ENCODE measurements at regions not wholly inside any gene's neighbourhood (a gene's known extent, or its start where the extent isn't known, plus 50 kb on each side); places are given as distances from the start of the nearest gene placed in this dataset.
A peak's percentile ranks its signal among the peaks of the same experiment; 100 is the strongest.

DNA sequence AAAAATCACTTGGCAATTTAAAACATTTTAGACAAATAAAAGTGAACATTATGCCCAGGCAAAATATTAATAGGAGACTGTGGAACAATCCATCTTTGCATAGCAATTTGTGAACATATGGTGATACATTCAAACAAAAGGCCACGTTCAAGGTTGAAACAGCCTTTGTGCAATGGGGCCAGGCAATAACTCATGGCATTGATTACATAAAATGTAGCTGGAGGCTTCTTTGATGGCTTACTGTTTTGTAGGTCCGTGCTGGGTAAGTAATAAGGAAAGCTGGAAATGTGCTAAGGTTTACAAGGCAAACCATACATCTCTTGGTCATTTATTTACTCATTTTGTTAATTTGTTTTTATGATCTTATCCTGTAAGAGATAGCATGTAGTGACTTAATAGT is 651.8 kb downstream of the KCTD16 start:
- TF ChIP-seq, protein P1, sequence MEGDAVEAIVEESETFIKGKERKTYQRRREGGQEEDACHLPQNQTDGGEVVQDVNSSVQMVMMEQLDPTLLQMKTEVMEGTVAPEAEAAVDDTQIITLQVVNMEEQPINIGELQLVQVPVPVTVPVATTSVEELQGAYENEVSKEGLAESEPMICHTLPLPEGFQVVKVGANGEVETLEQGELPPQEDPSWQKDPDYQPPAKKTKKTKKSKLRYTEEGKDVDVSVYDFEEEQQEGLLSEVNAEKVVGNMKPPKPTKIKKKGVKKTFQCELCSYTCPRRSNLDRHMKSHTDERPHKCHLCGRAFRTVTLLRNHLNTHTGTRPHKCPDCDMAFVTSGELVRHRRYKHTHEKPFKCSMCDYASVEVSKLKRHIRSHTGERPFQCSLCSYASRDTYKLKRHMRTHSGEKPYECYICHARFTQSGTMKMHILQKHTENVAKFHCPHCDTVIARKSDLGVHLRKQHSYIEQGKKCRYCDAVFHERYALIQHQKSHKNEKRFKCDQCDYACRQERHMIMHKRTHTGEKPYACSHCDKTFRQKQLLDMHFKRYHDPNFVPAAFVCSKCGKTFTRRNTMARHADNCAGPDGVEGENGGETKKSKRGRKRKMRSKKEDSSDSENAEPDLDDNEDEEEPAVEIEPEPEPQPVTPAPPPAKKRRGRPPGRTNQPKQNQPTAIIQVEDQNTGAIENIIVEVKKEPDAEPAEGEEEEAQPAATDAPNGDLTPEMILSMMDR (IDR thresholded peaks at IDR 0.05; ENCODE audit: low read depth, low read length): no peak
- no peak for DNase-seq (ENCODE audit: extremely low read depth, low read depth)

DNA sequence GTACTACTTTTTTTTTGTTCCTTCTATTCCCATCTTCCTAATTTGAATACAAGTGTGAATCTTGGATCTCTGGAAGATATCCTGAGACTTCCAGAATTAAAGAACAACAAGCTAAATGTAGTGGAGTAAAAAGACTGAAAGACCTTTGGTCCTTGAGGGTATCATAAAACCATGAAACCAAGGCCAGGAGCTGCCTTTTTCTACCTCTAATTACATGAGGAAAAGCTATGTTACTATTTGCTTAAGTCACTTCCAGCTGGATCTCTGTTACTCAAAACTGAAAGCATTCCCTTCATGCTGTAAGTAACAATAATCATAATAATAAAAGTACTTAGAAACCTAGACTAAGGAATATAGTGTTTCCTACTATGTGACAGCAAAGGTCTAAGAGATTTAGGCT is 649.6 kb downstream of the KCTD16 start:
- no peak for DNase-seq (ENCODE audit: extremely low read depth, low read depth)
- TF ChIP-seq, protein P1 (IDR thresholded peaks at IDR 0.05; ENCODE audit: low read depth, low read length): no peak

DNA sequence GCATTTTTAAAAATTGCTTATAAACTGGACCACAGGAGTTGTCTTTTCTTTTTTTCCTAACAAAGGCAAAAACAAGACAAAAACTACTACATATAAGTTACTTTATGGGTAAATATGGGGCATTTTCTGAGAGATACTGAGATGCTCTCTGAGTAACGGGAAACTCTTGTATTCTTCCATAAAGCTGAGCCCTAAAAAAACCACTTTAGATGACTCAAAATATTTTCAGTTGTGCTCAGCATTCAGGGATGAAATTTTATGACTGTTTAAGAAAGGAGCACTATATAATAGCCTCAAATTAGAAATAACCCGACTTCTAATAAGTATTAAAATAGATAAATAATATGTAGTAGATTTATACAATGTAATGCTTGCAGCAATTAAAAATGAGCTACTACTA is 644.5 kb downstream of the KCTD16 start:
- no peak for DNase-seq (ENCODE audit: extremely low read depth, low read depth)
- TF ChIP-seq, protein P1 (IDR thresholded peaks at IDR 0.05; ENCODE audit: low read depth, low read length): no peak

DNA sequence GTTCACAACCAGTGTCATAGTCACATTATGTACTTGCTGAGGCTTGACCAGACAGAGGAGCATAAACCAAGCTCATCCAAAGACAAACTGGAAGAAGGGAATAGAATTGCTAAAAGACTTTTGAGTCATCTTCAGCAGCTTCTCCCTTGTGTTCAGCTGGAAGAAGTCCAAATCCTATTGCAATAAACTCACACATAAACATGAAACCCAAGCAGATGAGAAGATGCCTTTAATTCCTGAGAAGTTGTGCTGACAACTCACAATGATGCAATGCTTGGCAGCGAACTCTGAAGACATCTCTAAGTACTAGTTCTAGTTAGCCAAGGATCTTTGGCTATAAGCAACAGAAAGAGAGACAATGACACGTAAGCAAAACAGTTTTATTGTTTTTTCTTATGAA is 642.1 kb downstream of the KCTD16 start:
- peak; percentile 15 for DNase-seq (ENCODE audit: extremely low read depth, low read depth)
- TF ChIP-seq, protein P1 (IDR thresholded peaks at IDR 0.05; ENCODE audit: low read depth, low read length): no peak

DNA sequence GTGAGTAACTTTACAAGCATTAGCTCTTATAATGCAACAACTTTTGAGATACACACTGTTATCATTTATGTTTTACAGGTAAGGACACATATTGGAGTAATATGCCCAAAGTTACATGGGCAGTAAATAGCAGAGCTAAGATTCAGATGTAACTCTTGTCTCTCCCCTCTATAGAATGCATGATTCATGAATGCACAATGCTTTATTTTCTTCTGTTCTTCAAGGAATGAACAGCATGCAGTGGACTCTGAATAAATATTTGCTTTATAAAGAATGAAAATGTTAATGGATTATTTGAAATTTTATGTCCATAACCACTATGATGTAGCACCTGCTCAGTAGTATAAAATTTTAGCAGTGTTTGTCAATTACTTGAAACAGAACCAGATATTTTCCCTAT is 629.5 kb downstream of the KCTD16 start:
- TF ChIP-seq, protein P1 (IDR thresholded peaks at IDR 0.05; ENCODE audit: low read depth, low read length): no peak
- DNase-seq (ENCODE audit: extremely low read depth, low read depth): no peak

DNA sequence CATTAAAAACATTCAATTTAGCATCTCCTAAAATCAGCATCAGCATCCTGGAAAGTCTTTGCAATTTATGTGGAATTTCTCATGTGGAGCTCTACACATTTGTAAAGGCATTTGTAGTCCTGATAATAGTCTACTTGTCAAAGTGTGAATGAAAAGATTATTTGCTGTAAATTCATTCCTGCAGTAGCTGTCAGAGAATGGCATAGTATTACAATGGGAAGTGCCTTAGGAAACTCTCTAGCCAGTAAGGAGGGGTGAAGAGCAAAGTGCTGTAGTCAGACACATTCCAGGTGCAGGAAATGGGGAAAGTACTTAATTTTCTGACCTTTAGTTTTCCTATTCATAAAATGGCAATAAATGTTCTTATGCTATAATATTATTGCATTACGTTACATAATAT is 627.9 kb downstream of the KCTD16 start:
- TF ChIP-seq, protein P1 (IDR thresholded peaks at IDR 0.05; ENCODE audit: low read depth, low read length): no peak
- DNase-seq (ENCODE audit: extremely low read depth, low read depth): no peak

DNA sequence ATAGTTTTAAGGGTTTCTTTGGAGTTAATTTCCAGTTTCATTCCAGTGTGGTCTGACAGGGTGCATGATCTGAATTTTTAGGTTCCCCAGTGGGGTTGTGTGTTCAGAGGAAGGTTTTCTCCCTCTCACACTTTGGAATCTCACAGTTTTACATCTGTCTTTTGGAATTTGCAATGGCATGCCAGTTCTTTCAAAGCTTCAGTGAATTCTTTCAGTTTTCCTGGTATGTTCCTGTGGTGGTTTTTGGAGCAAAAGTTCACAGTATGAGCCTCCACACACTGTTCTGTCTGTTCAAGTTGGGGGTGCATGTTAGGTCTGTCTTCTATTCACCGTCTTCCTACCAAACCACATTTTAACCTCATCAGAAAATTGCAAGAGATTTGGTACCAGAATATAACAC is 624.2 kb downstream of the KCTD16 start:
- TF ChIP-seq, protein P1 (IDR thresholded peaks at IDR 0.05; ENCODE audit: low read depth, low read length): no peak
- no peak for DNase-seq (ENCODE audit: extremely low read depth, low read depth)

Measured in AG09319 (cell line).